Pons (tissue), 1 donor: ENCODE measurements at regions not wholly inside any gene's neighbourhood (a gene's known extent, or its start where the extent isn't known, plus 50 kb on each side); places are given as distances from the start of the nearest gene placed in this dataset.

Experiments
- DNase-seq: peaks from one replicate; pipeline ENCODE4 v3.0.0-alpha.2; 2016; ENCODE audit warnings: low spot score

DNA sequence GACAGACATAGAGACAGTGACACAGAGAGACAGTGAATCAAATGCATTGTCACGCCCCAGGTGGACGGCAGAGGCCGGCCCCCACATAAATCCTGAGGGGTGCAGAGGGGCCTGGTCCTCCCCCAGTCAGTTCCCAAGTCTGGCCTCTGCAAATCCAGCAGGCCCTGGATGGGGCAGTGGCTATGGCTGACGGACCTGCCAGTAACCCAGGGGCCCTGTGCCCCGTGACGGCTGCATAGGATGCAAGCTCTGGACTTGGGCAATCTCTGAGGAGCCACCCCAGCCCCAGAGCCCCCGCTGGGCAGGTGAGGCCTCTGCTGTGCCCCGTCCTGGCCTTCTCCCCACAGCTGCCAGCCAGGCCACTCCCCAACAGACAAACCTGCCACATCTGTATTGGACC lies 204.5 kb downstream of the BRD1 start:
- DNase-seq, result no peak

DNA sequence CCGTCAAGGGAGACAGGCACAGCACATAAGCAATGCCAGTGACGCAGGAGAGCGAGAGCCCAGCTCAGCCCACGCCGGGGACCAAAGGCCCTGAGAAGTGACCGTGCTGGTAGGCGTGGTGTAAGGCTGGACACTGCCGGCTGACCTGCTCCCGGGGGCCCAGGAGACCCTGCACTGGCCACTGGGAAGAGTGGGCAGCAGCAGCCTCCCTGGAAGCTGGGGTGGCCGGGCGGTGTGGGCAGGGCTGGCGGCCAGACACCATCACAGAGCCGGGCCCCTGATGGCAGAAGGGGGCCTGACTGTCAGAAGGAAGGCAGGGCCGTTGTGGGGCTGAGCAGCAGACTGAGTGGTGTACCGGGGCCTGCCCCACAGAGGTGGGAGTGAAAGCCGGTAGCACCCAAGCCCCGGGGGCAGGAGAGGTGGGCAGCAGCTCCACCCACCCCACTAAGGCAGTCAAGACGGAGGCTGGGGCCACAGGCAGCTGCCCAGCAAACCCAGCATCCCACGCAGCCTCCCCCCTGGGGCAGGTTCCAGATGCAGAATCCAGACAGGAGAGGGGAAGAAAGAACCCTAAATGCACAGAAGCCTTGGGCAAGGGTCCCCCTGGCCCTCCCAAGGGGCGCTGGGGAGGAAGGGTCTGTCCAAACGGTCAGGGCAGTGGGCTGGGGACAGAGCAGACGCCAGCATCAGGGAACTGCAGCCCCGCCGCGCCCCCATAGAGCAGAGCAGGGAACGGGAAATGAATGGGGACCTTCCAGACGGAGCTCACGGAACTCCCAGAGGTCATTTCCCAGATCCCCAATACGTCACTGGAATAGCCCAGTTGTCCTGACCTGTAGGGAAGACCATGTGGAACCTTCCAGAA lies 205.2 kb downstream of the BRD1 start:
- DNase-seq, result no peak

DNA sequence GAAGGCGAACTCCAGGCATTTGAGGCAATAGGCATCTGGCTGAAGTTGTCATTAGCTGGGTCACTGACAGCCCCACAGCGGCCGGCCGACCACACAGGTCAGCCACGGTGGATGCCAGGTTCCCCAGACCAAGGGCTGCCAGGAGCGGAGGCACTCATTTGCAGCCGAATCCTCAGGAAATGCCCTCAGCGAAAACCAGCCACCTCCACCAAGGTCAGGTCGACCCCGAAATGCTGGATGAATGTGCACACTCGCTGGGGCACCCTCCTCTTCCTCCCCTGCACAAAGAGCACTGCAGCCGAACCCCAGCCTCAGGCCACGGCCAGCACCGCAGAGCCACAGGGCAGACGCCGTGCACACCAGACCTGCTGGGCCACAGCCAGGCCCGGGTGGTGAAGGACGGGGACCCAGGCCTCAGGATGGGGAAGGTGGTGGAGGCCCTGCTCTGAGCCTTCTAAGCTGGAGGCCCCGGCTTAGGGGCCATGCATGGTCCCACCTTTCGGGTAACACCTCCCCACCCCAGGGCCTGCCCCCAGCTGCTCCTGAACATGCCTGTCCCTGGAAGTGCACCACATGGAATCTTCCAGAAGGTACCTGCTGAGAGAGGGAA lies 206.0 kb downstream of the BRD1 start:
- DNase-seq, result no peak

DNA sequence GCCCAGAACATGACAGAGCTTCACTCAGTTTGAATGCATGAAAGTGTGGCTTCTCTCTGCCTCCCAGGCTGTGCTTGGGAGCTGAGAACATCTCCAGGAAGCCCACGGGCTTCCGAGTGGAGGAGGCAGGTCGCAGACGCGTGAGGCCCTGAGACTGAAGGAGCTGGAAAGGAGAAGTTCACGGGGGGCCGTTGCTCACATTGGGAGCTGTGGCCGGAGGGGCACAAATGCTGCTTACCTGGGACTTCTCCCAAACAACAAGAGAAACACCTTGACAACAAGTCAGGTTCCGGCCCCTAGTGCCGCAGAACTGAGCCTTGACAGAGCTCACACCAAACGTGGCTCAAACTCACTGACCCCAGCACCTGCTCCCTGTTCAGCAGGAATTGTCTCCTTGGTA lies 207.0 kb downstream of the BRD1 start:
- no peak for DNase-seq

DNA sequence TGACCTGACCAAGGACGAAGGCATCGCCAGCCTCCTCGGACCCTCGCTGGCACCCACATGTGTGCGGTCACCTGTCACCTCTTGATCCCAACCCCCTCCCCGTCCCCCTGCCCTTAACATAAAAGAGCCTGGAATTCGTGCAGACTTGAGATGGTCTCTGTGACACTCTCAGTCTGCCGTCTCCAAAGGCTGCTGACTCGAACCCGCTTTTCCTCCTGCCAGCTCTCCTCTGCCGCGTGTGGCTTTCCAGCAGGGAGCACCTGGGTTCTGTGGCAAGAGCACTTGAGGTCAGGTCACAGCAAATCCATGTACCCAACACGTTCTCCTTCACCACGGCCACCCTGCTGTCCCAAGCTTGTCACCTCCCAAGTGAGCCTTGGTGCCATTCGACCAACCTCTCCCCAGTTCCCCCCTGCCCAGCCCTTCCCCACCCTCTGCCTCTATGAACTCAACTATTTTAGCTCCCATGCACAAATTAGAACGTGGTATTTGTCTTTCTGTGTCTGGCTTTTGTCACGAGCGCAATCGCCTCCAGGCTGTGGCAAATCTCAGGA lies 207.6 kb downstream of the BRD1 start:
- DNase-seq, result no peak

DNA sequence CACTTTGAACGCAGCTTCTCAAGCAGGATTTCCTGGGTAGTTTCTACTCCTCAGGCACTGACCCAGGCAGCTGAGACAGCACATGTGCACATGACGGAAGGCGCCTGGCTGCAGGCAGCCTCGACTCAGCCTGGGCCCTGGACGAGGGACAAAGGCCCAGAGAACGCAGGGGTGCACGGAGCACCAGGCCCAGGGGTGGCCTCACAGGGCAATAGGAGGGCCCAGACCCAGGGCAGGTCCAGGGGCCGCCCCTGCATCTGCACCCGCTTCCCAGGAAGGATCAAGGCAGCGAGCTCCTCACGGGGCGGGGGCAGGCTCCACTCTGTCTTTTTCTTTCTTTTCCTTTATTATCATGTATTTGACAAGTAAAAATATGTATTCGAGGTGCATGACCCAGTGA lies 208.4 kb downstream of the BRD1 start:
- no peak for DNase-seq

DNA sequence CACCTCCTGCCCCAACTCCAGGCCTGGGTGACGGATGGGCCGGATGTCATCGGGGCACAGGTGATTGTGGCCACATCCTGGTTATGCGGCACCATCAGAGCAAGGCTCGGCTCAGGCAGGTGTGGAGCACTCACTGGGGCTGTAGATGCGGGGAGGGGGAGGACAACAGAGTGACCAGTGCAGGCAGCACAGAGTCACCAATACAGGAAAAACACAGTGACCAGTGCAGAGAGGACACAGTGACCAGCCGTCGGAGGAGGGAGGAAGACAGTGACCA lies 209.1 kb downstream of the BRD1 start:
- no peak for DNase-seq

DNA sequence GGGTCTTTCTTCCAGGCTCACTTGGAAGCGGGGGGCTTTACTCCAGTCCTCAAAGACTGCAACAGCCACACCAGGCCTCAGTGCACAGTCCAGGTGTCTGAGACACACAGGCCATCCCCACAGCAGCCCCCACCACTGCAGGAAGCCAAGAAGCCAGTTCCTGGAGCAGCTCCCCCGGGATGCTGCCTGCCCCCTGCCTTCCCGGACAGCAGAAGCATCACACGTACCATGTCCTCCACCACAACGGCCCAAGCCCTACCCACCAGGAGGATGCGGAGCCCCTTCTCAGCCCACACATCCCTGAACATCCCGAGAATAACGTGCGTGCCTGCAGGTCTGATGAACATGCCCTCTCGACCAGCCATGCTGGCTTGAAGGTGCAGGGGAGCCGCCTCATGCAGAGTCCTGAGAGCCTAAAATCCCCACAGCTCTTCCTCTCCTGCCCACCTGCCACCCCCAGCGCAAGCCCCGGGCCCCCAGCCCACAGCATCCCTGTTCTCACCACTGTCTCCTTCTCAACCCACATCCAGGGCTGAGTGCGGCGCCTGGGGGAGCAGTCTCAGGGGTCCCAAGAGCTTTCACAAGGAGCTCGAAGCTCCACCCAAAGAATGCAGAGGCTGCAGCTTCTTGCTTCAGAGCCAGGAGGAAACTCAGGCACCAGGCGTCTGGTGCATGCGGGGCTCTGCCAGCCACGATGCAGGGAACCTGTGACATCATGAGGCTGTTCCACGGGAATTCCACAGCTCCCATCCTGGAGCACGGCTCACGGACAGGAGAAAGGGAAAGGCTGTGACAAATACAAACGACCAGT lies 209.6 kb downstream of the BRD1 start:
- no peak for DNase-seq

DNA sequence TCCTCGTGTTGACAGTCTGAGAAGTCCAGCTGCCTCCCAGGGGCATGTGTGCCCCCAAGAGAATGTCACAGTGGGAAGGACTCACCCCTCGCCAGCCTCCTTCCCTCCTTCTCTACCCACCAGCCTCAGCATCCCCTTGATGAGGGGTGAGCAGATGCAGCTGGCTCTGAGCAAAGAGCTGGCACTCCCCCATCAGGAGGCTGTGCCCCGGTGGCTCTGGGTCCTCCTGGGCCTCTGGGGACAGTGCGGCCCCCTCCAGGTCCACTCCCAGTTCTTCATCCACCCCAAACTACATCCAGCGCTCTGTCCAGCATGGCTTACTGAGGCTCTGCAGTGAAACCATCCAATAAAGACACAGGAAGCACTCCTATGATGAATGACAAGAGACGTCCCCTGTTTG lies 210.4 kb downstream of the BRD1 start:
- DNase-seq, result no peak

DNA sequence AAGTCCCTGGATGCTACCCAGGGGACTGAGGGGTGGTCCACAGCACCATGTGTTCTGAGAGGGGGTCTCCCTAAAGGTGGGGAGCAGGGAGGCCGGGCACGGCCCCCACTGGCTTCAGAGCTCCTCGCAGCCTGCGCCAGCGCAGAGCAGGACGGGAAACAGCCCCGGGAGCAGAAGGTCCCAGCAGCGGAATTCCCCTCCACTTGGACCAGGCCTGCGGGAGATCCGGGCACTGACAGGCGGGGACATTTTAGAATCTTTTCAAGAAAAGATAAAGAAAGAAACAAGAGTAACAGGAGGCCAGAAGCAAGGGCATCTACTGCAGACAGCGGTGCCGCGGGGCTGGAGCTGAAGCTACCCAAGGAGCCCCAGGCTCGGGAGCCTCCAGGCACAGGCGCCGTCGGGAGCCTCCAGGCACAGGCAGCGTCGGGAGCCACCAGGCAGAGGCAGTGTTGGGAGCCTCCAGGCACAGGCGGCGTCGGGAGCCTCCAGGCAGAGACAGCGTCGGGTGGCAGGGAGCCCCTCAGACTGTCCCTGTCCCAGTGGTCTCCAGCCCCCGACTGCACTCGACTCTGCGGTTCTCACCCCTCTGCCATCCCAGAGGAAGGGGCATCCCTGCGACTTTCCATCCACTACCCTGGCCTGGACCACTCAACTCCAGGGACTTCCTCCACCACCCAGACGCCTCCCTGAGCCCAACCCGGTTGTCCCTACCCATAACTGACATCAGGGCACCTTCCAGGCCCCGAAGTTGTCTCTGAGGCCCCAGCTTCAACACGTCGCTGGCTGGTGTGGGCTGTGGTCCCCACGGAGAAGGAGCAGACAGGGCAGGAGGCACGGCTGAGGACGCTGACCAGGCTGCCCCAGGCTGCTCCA lies 211.1 kb downstream of the BRD1 start:
- DNase-seq, result no peak

DNA sequence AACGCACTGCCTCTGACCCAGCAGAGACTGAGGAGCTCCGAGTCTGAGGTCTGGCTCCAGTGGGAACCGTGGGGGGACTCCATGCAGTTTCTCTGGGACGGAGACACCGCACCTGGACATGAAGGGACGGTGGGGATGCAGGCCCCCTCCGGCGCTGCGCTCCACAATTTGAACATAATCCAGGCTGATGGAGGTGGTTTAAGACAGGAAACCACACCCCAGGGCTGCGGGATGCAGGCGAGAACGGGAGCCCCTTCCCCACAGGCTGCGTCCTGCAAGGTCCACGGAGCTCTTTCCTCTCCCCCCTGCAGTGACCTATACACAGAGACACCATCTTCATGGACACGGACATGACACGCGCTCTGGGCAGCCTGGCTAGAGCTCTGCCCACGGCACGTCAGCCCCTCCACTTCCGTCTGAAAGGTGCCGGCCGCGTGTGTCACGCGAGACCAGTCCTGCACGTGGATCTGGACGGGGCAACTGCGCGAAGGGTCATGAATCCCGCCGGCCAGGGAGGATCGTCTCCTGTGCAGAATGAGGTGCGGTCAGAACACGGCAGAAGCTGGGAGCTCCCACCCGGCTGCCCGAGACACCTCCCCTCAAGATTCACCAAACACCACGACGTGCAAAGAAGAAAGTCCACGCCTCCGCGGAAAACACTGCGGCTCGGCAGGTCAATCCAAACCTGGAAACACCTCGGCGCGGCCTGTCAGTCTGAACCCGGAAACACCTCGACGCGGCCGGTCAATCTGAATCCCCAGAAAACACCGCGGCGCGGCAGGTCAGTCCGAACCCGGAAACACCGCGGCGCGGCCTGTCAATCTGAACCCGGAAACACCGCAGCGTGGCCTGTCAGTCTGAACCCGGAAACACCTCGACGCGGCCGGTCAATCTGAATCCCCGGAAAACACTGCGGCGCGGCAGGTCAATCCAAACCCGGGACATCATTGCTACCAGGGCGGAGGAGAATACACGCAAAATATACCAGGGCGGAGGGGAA lies 212.4 kb downstream of the BRD1 start:
- no peak for DNase-seq

DNA sequence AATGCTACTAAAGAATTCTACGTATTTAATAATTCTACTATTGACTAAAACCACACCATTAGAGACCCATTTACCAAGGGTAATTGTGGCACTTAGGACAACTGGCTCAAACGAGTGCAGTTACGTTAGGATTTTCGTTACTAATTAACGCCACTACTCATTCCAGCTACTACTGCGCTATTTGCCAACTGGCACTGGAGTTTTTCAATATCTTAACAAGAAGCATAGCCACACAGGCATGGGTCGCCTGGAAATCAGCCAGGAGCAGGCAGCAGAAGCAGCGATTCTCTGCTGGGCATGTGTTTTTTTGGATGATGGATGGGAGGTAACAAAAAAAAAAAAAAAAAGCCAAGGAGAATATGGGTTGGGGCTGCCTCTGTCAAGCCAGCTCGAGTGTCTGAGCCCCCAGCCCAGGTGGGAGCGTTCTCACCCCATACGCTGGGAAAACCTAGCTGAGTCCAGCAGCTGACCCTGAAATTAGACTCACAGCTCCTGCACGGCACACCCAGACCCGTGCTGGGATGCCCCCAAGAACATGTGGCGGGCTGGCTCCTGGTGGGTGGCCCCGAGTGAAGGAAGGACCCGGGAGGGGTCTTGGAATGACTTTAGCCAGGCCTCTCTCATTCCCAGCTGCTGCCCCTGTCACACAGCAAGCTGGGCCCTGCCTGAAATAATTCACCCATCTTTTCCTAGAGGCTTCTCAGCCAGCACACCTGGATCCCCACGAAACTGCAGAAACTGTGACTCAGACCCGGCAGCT lies 214.0 kb downstream of the BRD1 start:
- no peak for DNase-seq

DNA sequence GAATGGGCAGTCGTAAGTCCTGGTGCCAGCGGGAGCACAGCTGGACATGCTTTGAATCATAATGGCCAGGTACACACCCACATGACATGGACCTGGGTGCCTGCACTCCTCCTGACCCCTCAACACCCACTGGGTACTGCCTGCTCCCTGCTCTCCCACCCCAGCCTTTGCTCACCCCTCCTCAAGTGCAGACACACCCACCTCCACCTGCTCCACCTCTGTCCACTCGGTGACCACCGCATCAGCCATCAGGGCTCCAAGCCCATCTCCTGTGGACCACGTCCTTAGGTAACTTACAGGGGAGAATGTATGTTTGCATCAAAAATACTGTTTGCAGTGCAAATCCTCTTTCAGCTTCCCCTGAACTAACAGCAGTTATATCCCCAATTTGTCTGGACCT lies 214.6 kb downstream of the BRD1 start:
- DNase-seq, result no peak

DNA sequence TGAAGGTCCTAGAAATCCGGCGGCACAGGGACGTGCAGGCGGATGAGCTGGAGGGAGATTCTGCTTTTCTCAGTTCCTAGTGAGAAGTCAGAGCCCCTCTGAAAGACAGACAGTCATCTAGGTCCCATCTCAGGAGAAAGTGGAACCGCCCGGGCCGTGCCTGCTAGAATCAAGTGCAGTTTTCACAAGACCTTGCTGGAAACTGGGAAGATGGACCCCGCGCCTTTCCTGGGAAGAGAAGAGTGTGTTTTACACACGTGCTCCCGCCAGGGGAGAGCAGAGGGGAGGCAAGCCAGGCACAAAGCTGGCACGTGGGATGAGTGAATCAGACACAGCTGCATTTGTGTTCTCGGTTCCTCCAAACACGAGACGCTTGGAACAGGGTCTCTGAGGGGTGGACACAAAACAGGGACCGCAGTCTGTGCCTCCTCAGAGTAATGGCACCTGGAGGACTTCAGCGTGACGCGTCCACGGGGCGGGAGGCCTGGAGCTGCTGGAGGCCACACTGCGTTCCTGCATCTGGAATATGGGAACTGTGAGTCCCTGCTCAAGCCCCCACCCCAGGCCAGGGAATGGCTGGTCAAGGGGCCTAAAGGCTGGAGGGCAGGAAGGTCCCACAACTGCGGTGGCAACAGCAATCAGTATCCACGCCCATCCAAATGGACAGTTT lies 218.3 kb downstream of the BRD1 start:
- no peak for DNase-seq

DNA sequence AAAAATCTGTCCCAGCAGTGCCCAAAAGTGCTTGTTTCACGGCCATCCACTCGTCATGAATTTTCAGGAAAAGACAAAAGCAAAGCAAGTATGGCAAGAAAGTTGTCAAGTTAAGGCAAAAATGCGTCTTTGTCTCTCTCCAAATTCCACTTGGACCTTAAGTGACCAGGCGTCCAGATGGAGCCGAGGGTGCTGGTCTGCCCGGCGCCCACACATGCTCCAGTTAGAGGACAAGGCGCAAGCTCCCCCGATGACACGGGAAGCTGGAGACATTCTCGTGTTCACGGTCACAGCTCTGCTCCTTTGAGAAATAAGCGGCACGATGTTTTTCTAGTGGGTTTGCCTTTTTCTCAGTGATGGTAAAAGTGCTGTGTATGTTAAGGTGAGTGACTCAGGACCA lies 219.0 kb downstream of the BRD1 start:
- no peak for DNase-seq

DNA sequence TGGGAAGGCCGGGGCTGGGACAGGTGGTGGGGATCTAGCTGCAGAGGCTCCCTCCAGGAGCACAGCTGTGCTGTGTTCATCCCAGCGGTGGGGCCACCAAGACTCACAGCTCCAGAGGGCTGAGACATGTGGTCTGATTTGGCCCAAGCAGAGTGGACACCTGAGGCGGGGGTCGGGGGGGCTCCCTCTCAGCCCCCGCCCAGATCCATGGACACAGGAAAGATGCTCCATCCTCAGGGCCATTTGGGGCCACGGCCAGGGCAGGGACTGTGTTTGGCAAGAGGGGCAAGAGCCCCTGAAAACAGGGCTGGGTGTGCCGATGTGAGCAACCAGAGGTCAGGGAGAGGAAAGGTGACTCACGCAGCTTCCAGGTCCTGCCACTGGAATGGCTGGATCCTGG lies 219.4 kb downstream of the BRD1 start:
- DNase-seq, result no peak

DNA sequence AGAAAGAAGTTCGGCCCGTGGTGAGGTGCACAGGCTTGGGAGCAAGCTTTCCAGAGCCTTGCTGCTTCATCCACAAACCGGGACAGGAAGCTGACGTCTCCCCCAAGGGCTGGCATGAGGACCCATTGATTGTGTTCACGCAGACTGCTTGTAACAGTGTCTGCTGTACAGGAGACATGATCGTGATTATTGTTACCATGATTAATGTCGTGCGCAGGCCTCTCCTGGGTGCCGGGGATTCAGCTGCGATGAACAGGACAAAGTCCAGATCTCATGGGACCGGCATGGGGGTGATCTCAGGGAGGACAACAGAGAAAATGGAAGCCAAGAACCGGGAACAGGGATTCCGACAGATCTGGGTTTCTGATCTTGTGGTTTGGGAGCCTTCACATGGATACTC lies 219.9 kb downstream of the BRD1 start:
- DNase-seq, result no peak

DNA sequence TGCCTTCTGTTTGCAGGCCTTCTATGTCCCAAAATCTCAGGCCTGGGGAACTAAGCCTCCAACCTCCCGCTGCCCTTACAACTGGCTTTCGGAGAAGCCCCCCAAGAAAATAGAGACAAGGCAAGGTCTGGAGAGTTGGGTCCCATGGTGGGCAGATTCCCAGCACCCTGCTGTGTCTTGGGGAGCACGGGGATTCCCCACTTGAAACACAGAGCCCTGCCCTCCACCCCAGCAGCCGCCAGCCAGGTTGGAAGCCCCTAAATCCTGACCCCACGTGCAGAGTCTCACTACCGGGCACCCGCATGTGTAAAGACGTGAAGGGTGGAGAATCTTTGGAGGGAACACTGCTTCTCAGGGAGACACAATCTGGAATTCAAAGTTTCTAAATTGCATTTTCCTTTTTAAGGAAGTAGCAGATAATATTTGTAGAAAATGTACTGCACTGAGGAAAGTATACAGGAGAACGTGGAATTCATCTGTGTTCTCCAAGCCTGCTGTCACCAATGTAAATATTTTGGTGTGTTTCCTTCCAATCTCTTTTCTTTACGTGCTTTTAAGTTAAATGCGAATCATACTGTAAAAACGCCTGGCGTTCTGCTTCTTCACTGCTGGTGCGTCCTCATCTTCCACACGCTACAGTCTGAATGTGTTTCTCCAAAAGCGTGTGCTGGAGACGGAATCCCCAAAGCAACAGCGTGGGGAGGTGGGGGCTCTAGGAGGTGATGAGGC lies 220.9 kb downstream of the BRD1 start:
- no peak for DNase-seq
